ENCODE measurements at regions not wholly inside any gene's neighbourhood (a gene's known extent, or its start where the extent isn't known, plus 50 kb on each side); places are given as distances from the start of the nearest gene placed in this dataset.
"Not testable (repeated sequence)": the region's sequence is repeated elsewhere in the genome, so short reads cannot be mapped to it uniquely, and the experiment has no call there.

- FAIRE-seq; H3K27ac ChIP-seq (ENCODE audit: extremely low read length, insufficient read depth, low read length); DNase-seq (ENCODE audit: low spot score); H4K20me1 ChIP-seq (ENCODE audit: insufficient read depth, low read length); H3K79me2 ChIP-seq (ENCODE audit: insufficient read depth, low read length); H3K4me2 ChIP-seq (ENCODE audit: low read depth, low read length); H3K9me3 ChIP-seq (ENCODE audit: low read length); intact Hi-C loops (cut with micrococcal nuclease; ENCODE audit: unreplicated experiment); BruUV-seq (replicated peaks); CTCF ChIA-PET (ENCODE audit: low intra/inter-chr PET ratio, low total read pairs); H3K4me3 ChIP-seq (replicated peaks in 1 of 3; ENCODE audit: insufficient read depth in 1 of 3, low read depth in 2 of 3, low read length in 3 of 3); H2AFZ ChIP-seq (ENCODE audit: low read length); H3K36me3 ChIP-seq (replicated peaks in 1 of 2; ENCODE audit: control insufficient read depth in 1 of 2, insufficient read depth in 2 of 2, low read length in 2 of 2); H3K27me3 ChIP-seq (ENCODE audit: control insufficient read depth in 1 of 2, insufficient read depth in 2 of 2, low read length in 2 of 2); H3K4me1 ChIP-seq (ENCODE audit: insufficient read depth, low read length); H3K9ac ChIP-seq (ENCODE audit: insufficient read depth, low read depth, low read length); in situ Hi-C loops (cut with HindIII; ENCODE audit: extremely low pct_ligation_motif_present, low pct_unique_long_range_greater_than_20kb); ATAC-seq; POLR2A ChIA-PET: not testable (repeated sequence)
- TF ChIP-seq ZNF337 (CRISPR knock-in tag; IDR thresholded peaks at IDR 0.05; ENCODE audit: borderline replicate concordance, low read depth), result peak; percentile 97; the same call in 1 of the 2 replicates
These were observed 203.7 kb downstream of the ALG10 start for GRCh38 chr12:34226044-34226443.

- CTCF ChIA-PET (ENCODE audit: low intra/inter-chr PET ratio, low total read pairs); DNase-seq (ENCODE audit: low spot score); in situ Hi-C loops (cut with HindIII; ENCODE audit: extremely low pct_ligation_motif_present, low pct_unique_long_range_greater_than_20kb); H2AFZ ChIP-seq (ENCODE audit: low read length); POLR2A ChIA-PET; FAIRE-seq; H3K27me3 ChIP-seq (ENCODE audit: control insufficient read depth in 1 of 2, insufficient read depth in 2 of 2, low read length in 2 of 2); ATAC-seq; intact Hi-C loops (cut with micrococcal nuclease; ENCODE audit: unreplicated experiment); H3K27ac ChIP-seq (ENCODE audit: extremely low read length, insufficient read depth, low read length); H3K79me2 ChIP-seq (ENCODE audit: insufficient read depth, low read length); H3K36me3 ChIP-seq (replicated peaks in 1 of 2; ENCODE audit: control insufficient read depth in 1 of 2, insufficient read depth in 2 of 2, low read length in 2 of 2); H3K4me2 ChIP-seq (ENCODE audit: low read depth, low read length); H3K4me3 ChIP-seq (replicated peaks in 1 of 3; ENCODE audit: insufficient read depth in 1 of 3, low read depth in 2 of 3, low read length in 3 of 3); H3K9me3 ChIP-seq (ENCODE audit: low read length); H4K20me1 ChIP-seq (ENCODE audit: insufficient read depth, low read length); H3K9ac ChIP-seq (ENCODE audit: insufficient read depth, low read depth, low read length); BruUV-seq (replicated peaks); H3K4me1 ChIP-seq (ENCODE audit: insufficient read depth, low read length): not testable (repeated sequence)
- WGBS (ENCODE audit: low lambda C conversion rate), result 4% methylated on average over 3 of the region's 3 CpGs
These were observed 205.8 kb downstream of the ALG10 start for GRCh38 chr12:34228046-34228445.

DNA sequence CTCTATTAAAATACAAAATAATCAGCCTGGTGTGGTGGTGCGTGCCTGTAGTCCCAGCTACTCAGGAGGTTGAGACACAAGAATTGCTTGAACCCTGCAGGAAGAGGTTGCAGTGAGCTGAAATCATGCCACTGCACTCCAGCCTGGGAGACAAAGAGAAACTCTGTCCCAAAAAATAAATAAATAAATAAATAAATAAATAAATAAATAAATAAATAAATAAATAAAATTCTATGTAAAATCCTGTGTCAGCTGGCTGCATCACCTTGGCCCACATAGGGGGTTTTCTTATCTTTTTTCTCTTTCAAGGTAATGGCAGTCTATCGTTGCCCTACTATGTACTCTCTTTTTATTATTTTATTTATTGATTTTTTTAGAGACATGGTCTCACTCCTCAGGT, 206.7 kb downstream of the ALG10 start:
- H3K9ac ChIP-seq (ENCODE audit: insufficient read depth, low read depth, low read length); CTCF ChIA-PET (ENCODE audit: low intra/inter-chr PET ratio, low total read pairs); H4K20me1 ChIP-seq (ENCODE audit: insufficient read depth, low read length); H3K27me3 ChIP-seq (ENCODE audit: control insufficient read depth in 1 of 2, insufficient read depth in 2 of 2, low read length in 2 of 2); H3K4me1 ChIP-seq (ENCODE audit: insufficient read depth, low read length); ATAC-seq; H2AFZ ChIP-seq (ENCODE audit: low read length); H3K4me3 ChIP-seq (replicated peaks in 1 of 3; ENCODE audit: insufficient read depth in 1 of 3, low read depth in 2 of 3, low read length in 3 of 3); H3K27ac ChIP-seq (ENCODE audit: extremely low read length, insufficient read depth, low read length); H3K4me2 ChIP-seq (ENCODE audit: low read depth, low read length); intact Hi-C loops (cut with micrococcal nuclease; ENCODE audit: unreplicated experiment); FAIRE-seq; H3K79me2 ChIP-seq (ENCODE audit: insufficient read depth, low read length); DNase-seq (ENCODE audit: low spot score); H3K36me3 ChIP-seq (replicated peaks in 1 of 2; ENCODE audit: control insufficient read depth in 1 of 2, insufficient read depth in 2 of 2, low read length in 2 of 2); in situ Hi-C loops (cut with HindIII; ENCODE audit: extremely low pct_ligation_motif_present, low pct_unique_long_range_greater_than_20kb); H3K9me3 ChIP-seq (ENCODE audit: low read length); BruUV-seq (replicated peaks); POLR2A ChIA-PET: not testable (repeated sequence)
- WGBS (ENCODE audit: low lambda C conversion rate), result 44% methylated on average over 2 of the region's 2 CpGs

All from HepG2 (cell line).